K562 (cell line): ENCODE measurements at regions not wholly inside any gene's neighbourhood (a gene's known extent, or its start where the extent isn't known, plus 50 kb on each side); places are given as distances from the start of the nearest gene placed in this dataset.
A peak's percentile ranks its signal among the peaks of the same experiment; 100 is the strongest.

Source experiments
- ATAC-seq: fragments of 200-7000 bp; cut with Tn5 transposase; 3 replicates; pipeline ENCODE4 v1.9.1; 2020; ENCODE audit warnings: moderate library complexity
- BruUV-seq: library from RNA; stranded (reverse); fragments of 400-500 nt; replicated peaks from 2 replicates; lab custom pipeline; 2021; lab: Mats Ljungman, UMichigan
- CTCF ChIA-PET: fragments of 300-600 bp; formaldehyde crosslinking; extraction: SDS; loops from one replicate; lab custom pipeline; 2021; ENCODE audit warnings: low intra/inter-chr PET ratio; lab: Yijun Ruan, JAX
- POLR2A ChIA-PET: fragments of 300-600, 350-650 bp; sonication (Branson Sonifier 250); formaldehyde crosslinking; extraction: SDS; loops from one replicate; lab custom pipeline; 2021; ENCODE audit warnings: antibody characterized with exemption, inconsistent platforms; lab: Yijun Ruan, JAX
- DNase-seq, 4 experiments: peaks; one replicate each; pipeline versions ENCODE4 v3.0.0 to v3.0.0-alpha.2; 2011 to 2018; ENCODE audit warnings: low spot score in 3 of 4, mixed read lengths in 3 of 4; ENCODE audit errors: extremely low read depth in 1 of 4
- FAIRE-seq: peaks from 2 replicates; lab custom pipeline; 2011; peaks lifted over from hg19 to GRCh38; lab: Jason Lieb, UNC
- H2AFZ ChIP-seq: 2 replicates; pipeline ENCODE4 v1.6.0; 2011; ENCODE audit warnings: low read depth, low read length, control low read depth, inconsistent platforms
- H3K27ac ChIP-seq: fragments of 200-600 bp; 3 replicates; pipeline ENCODE4 v1.8.0; 2011; ENCODE audit warnings: low read depth, mild to moderate bottlenecking, control low read depth, inconsistent platforms, low read length, moderate library complexity, mixed read lengths; ENCODE audit errors: extremely low read depth
- H3K27me3 ChIP-seq, 2 experiments: fragments of 300-600 bp in 1 of 2; 2 replicates in 1 of 2; 3 replicates in 1 of 2; pipeline versions ENCODE4 v1.6.0 to v1.8.0; 2011; ENCODE audit warnings: inconsistent platforms in 2 of 2, low read length in 2 of 2, mild to moderate bottlenecking in 1 of 2, mixed read lengths in 1 of 2, moderate library complexity in 1 of 2; ENCODE audit not compliant: control insufficient read depth in 2 of 2, insufficient read depth in 2 of 2
- H3K36me3 ChIP-seq: fragments of 300-600 bp; 3 replicates; pipeline ENCODE4 v1.8.0; 2011; ENCODE audit warnings: mild to moderate bottlenecking, low read length, inconsistent platforms; ENCODE audit not compliant: control insufficient read depth, insufficient read depth
- H3K4me1 ChIP-seq, 2 experiments: fragments of 200-600 bp in 1 of 2; replicated peaks in 1 of 2; 2 replicates in 1 of 2; 3 replicates in 1 of 2; pipeline versions ENCODE4 v1.5.1 to v1.8.0; 2011; ENCODE audit warnings: inconsistent platforms in 2 of 2, low read length in 2 of 2, mild to moderate bottlenecking in 1 of 2, mixed read lengths in 1 of 2, moderate library complexity in 1 of 2; ENCODE audit not compliant: control insufficient read depth in 2 of 2, insufficient read depth in 2 of 2
- H3K4me2 ChIP-seq: 2 replicates; pipeline ENCODE4 v1.6.1; 2011; ENCODE audit warnings: low read length, control low read depth, inconsistent platforms, mixed read lengths; ENCODE audit not compliant: insufficient read depth
- H3K4me3 ChIP-seq: fragments of 200-600 bp; sonication (generic), shearing (Covaris generic); 2 replicates; pipeline ENCODE4 v1.5.1; 2016; ENCODE audit warnings: control low read depth, inconsistent platforms
- H3K79me2 ChIP-seq: fragments of 200-600 bp; 3 replicates; pipeline ENCODE4 v1.8.0; 2011; ENCODE audit warnings: low read length, inconsistent platforms; ENCODE audit not compliant: control insufficient read depth, insufficient read depth
- H3K9ac ChIP-seq, 2 experiments: 2 replicates each; pipeline versions ENCODE4 v1.6.0 to v1.6.1; 2011; ENCODE audit warnings: low read depth in 2 of 2, low read length in 2 of 2, control low read depth in 1 of 2, inconsistent platforms in 1 of 2, mild to moderate bottlenecking in 1 of 2, mixed read lengths in 1 of 2; ENCODE audit not compliant: insufficient read depth in 1 of 2
- H3K9me1 ChIP-seq: one replicate; pipeline ENCODE4 v1.6.0; 2011; ENCODE audit warnings: inconsistent platforms, mild to moderate bottlenecking, low read length, moderate library complexity; ENCODE audit not compliant: control insufficient read depth, insufficient read depth
- H3K9me3 ChIP-seq: replicated peaks from 2 replicates; pipeline ENCODE4 v1.5.1; 2011; ENCODE audit warnings: low read depth, low read length, inconsistent platforms; ENCODE audit not compliant: control insufficient read depth, insufficient read depth
- H4K20me1 ChIP-seq: replicated peaks from 2 replicates; pipeline ENCODE4 v1.6.1; 2011; ENCODE audit warnings: low read length, inconsistent platforms, mixed read lengths; ENCODE audit not compliant: control insufficient read depth, insufficient read depth
- ATF3 ChIP-seq, 2 experiments: fragments of 450-650 bp in 1 of 2; sonication (generic) in 1 of 2; formaldehyde crosslinking in 1 of 2; IDR thresholded peaks in 1 of 2; conservative IDR thresholded peaks in 1 of 2; 2 replicates each; pipeline versions ENCODE4 v1.6.1 to v1.8.1; 2016 to 2023; ENCODE audit warnings: mild to moderate bottlenecking in 2 of 2, moderate library complexity in 2 of 2, inconsistent platforms in 1 of 2, missing genetic modification reagents in 1 of 2
- CEBPB ChIP-seq: fragments of 450-650 bp; IDR thresholded peaks from 2 replicates; pipeline ENCODE4 v1.6.1; 2016; ENCODE audit warnings: missing genetic modification characterization, missing compliant biosample characterization
- CEBPG ChIP-seq, 3 experiments: fragments of 200-800 bp in 1 of 3; sonication (Bioruptor generic) in 1 of 3; sonication (generic) in 1 of 3; formaldehyde crosslinking in 1 of 3; IDR thresholded peaks in 2 of 3; conservative IDR thresholded peaks in 1 of 3; 2 replicates each; pipeline versions ENCODE4 v1.6.1 to v1.8.0; 2016 to 2022; ENCODE audit warnings: missing compliant biosample characterization in 2 of 3, missing genetic modification characterization in 2 of 3, mild to moderate bottlenecking in 1 of 3, missing genetic modification reagents in 1 of 3
- FOXP1 ChIP-seq: sonication (generic); formaldehyde crosslinking; IDR thresholded peaks from 2 replicates; pipeline ENCODE4 v1.8.0; 2022; ENCODE audit warnings: mild to moderate bottlenecking, missing genetic modification reagents
- MEIS2 ChIP-seq: fragments of 450-650 bp; IDR thresholded peaks from 2 replicates; pipeline ENCODE4 v1.6.1; 2014; ENCODE audit warnings: mild to moderate bottlenecking; ENCODE audit not compliant: partially characterized antibody
- NUFIP1 ChIP-seq: fragments of 450-650 bp; IDR thresholded peaks from 2 replicates; pipeline ENCODE4 v1.6.1; 2018; ENCODE audit not compliant: partially characterized antibody
- PTTG1 ChIP-seq: fragments of 450-650 bp; IDR thresholded peaks from 2 replicates; pipeline ENCODE4 v1.6.1; 2016; ENCODE audit warnings: low read depth, mild to moderate bottlenecking, missing genetic modification characterization, missing compliant biosample characterization
- RBM25 ChIP-seq: fragments of 200-400 bp; formaldehyde crosslinking; IDR thresholded peaks from 2 replicates; pipeline ENCODE4 v1.6.1; 2018; ENCODE audit warnings: low read length, low read depth, moderate library complexity; ENCODE audit not compliant: severe bottlenecking
- RCOR1 ChIP-seq, 2 experiments: IDR thresholded peaks; 2 replicates each; pipeline ENCODE4 v1.6.1; 2012; ENCODE audit warnings: low read depth in 2 of 2, low read length in 2 of 2, borderline replicate concordance in 1 of 2, improper control_type of control experiment in 1 of 2
- SFPQ ChIP-seq: fragments of 200-400 bp; formaldehyde crosslinking; IDR thresholded peaks from 2 replicates; pipeline ENCODE4 v1.6.1; 2017; ENCODE audit warnings: mild to moderate bottlenecking, low read depth, low read length, moderate library complexity
- SRSF7 ChIP-seq: fragments of 200-400 bp; formaldehyde crosslinking; optimal IDR thresholded peaks from 2 replicates; pipeline ENCODE3; 2017; ENCODE audit warnings: mild to moderate bottlenecking, low read depth, low read length
- ZBTB43 ChIP-seq: sonication (generic); formaldehyde crosslinking; IDR thresholded peaks from 2 replicates; pipeline ENCODE4 v1.8.0; 2023; ENCODE audit warnings: mild to moderate bottlenecking, missing genetic modification reagents
- ZNF24 ChIP-seq: fragments of 450-650 bp; IDR thresholded peaks from 2 replicates; pipeline ENCODE4 v1.6.1; 2016
- ZNF347 ChIP-seq: fragments of 450-650 bp; formaldehyde crosslinking; IDR thresholded peaks from 2 replicates; pipeline ENCODE4 v1.4.0; 2020; ENCODE audit warnings: low read depth, mild to moderate bottlenecking, moderate library complexity
- WGBS: fragments of 100-300 bp; shearing (Covaris generic); methylation state at CpG from one replicate; pipeline ENCODE4 v1.1.6; 2016; ENCODE audit warnings: low coverage, mixed read lengths; ENCODE audit not compliant: insufficient coverage; ENCODE audit errors: missing lambda C conversion rate; 5-methylcytosine and 5-hydroxymethylcytosine counted together
- in situ Hi-C: fragments of 300-500 bp; cut with MboI; formaldehyde crosslinking; loops from 4 replicates; pipeline ENCODE4 v1.15.0; 2018; ENCODE audit warnings: inconsistent platforms, mixed read lengths
- intact Hi-C: fragments of 100-400 bp; cut with micrococcal nuclease; formaldehyde crosslinking; loops from 2 replicates; pipeline ENCODE4 v1.14.2; 2022

DNA sequence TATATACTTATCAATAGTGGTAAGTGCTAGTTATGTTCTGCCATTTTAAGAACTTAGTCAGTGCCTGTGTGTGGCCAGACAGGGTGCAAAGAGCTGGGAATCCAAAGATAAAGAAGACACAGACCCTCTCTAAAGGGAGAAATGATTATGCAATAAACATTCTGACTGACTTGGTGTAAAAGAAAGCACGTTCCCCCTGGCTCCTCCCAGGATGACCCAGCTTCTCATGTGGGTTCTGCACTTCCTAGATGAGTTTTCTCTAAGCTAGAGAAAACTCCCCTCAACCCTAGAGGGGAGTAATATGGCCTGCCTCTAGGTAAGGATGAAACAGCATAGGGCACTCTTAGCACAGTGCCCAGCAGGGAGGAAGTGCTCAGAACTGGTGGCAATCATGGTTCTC lies 231.2 kb downstream of the VRK1 start:
- intact Hi-C loops, result no loop called here
- POLR2A ChIA-PET, result interaction anchor here (1.0 kb wide), 1 partner anchor 10 kb away, joined by 3 read pairs; no protein-coding TSS in a partner anchor
- no TSS peak for BruUV-seq

More for the DNA sequence above, 231.2 kb downstream of the VRK1 start:
- in situ Hi-C loops, result no loop called here
- TF ChIP-seq FOXP1 (CRISPR knock-in tag), result no peak
- TF ChIP-seq RBM25, result no peak
- no peak for TF ChIP-seq SFPQ
- no peak for TF ChIP-seq ZNF24
- no peak for TF ChIP-seq ZNF347 (CRISPR knock-in tag)
- no peak for TF ChIP-seq MEIS2
- peak; percentile 31; the same call in 1 of the 2 replicates for TF ChIP-seq ATF3 (IDR thresholded peaks at IDR 0.05)
- TF ChIP-seq ATF3 (CRISPR knock-in tag; conservative IDR thresholded peaks at IDR 0.05), result no peak
- TF ChIP-seq RCOR1 (IDR thresholded peaks at IDR 0.05; ENCODE audit: borderline replicate concordance in 1 of 2, low read depth in 2 of 2, low read length in 2 of 2), result no peak
- TF ChIP-seq SRSF7, result no peak
- TF ChIP-seq CEBPG (CRISPR knock-in tag; IDR thresholded peaks at IDR 0.05), result no peak
- peak; percentile 60 to 77 for TF ChIP-seq CEBPG (tag; conservative IDR thresholded peaks at IDR 0.05 in 1 of 2, IDR thresholded peaks at IDR 0.05 in 1 of 2)
- TF ChIP-seq NUFIP1, result no peak
- peak; percentile 87 for TF ChIP-seq CEBPB (tag)
- no peak for TF ChIP-seq ZBTB43 (CRISPR knock-in tag)
- TF ChIP-seq PTTG1, result no peak
- Histone ChIP-seq H3K27me3 (peaks cover 19 to 33% of the 10 kb centered on the region in 2 experiments), H3K4me2 (no peak overlapping the region), H3K4me3 (no peak overlapping the region), H3K9me3 (no peaks in the 10 kb centered on the region), H2AFZ (no peak overlapping the region), H3K9ac (no peak overlapping the region), H4K20me1 (no peaks in the 10 kb centered on the region), H3K4me1 (peaks cover 0 to 7% of the 10 kb centered on the region in 2 experiments; a peak in 1 of 5 replicates), H3K79me2 (no peaks in the 10 kb centered on the region), H3K36me3 (no peaks in the 10 kb centered on the region), H3K9me1 (no peaks in the 10 kb centered on the region), H3K27ac (no peak overlapping the region)
- CTCF ChIA-PET, result no interaction called here
- no peak for DNase-seq
- 0% methylated on average over 1 of the region's 1 CpG for WGBS
- no peak for FAIRE-seq
- no peak for ATAC-seq
